Neural cell (in vitro differentiated cells): ENCODE measurements at regions not wholly inside any gene's neighbourhood (a gene's known extent, or its start where the extent isn't known, plus 50 kb on each side); places are given as distances from the start of the nearest gene placed in this dataset.
"Not testable (repeated sequence)": the region's sequence is repeated elsewhere in the genome, so short reads cannot be mapped to it uniquely, and the experiment has no call there.

Source experiments
- H2AFZ ChIP-seq: fragments of 200-600, 300-800 bp; sonication (generic), shearing (Covaris generic); 2 replicates; pipeline ENCODE4 v1.6.0; 2014; ENCODE audit warnings: low read depth, mild to moderate bottlenecking, antibody characterized with exemption, low read length, moderate library complexity
- H3F3A ChIP-seq: fragments of 200-600 bp; shearing (Covaris generic); 2 replicates; pipeline ENCODE4 v1.6.1; 2016; ENCODE audit warnings: mild to moderate bottlenecking, moderate library complexity, mixed read lengths, antibody characterized with exemption, low read length; ENCODE audit not compliant: insufficient read depth, poor library complexity, severe bottlenecking
- H3K27ac ChIP-seq: fragments of 200-600, 300-800 bp; sonication (generic), shearing (Covaris generic); 2 replicates; pipeline ENCODE4 v1.5.1; 2014; ENCODE audit warnings: mild to moderate bottlenecking, low read length, moderate library complexity
- H3K27me3 ChIP-seq: fragments of 300-800, 200-600 bp; sonication (generic), shearing (Covaris generic); 2 replicates; pipeline ENCODE4 v1.6.0; 2014; ENCODE audit warnings: mild to moderate bottlenecking, low read depth, low read length, moderate library complexity; ENCODE audit not compliant: insufficient read depth
- H3K36me3 ChIP-seq: fragments of 300-800, 200-600 bp; sonication (generic), shearing (Covaris generic); 2 replicates; pipeline ENCODE4 v1.5.1; 2014; ENCODE audit warnings: mild to moderate bottlenecking, antibody characterized with exemption, low read length, moderate library complexity; ENCODE audit not compliant: insufficient read depth
- H3K4me2 ChIP-seq: fragments of 300-800, 200-600 bp; sonication (generic), shearing (Covaris generic); 2 replicates; pipeline ENCODE4 v1.6.0; 2014; ENCODE audit warnings: mild to moderate bottlenecking, low read length
- H3K4me3 ChIP-seq: fragments of 300-800, 200-600 bp; sonication (generic), shearing (Covaris generic); 2 replicates; pipeline ENCODE4 v1.5.1; 2014; ENCODE audit warnings: mild to moderate bottlenecking, low read length, moderate library complexity
- H3K79me2 ChIP-seq: fragments of 200-600 bp; shearing (Covaris generic); replicated peaks from 2 replicates; pipeline ENCODE4 v1.6.0; 2014; ENCODE audit warnings: mild to moderate bottlenecking, low read length, moderate library complexity; ENCODE audit not compliant: insufficient read depth
- H3K9ac ChIP-seq: fragments of 300-800, 200-600 bp; sonication (generic), shearing (Covaris generic); 2 replicates; pipeline ENCODE4 v1.6.1; 2016; ENCODE audit warnings: mild to moderate bottlenecking, low read length, mixed read lengths
- H3K9me2 ChIP-seq: fragments of 200-600 bp; shearing (Covaris generic); 2 replicates; pipeline ENCODE4 v1.6.1; 2016; ENCODE audit warnings: mild to moderate bottlenecking, low read length, mixed read lengths; ENCODE audit not compliant: insufficient read depth
- H3K9me3 ChIP-seq: fragments of 200-600, 300-800 bp; sonication (generic), shearing (Covaris generic); 2 replicates; pipeline ENCODE4 v1.6.1; 2016; ENCODE audit warnings: mild to moderate bottlenecking, mixed run types, low read length, moderate library complexity, mixed read lengths
- H4K20me1 ChIP-seq: fragments of 200-600 bp; shearing (Covaris generic); 2 replicates; pipeline ENCODE4 v1.6.1; 2016; ENCODE audit warnings: mild to moderate bottlenecking, mixed run types; ENCODE audit not compliant: insufficient read depth
- EP300 ChIP-seq: fragments of 450-650 bp; conservative IDR thresholded peaks from 2 replicates; pipeline ENCODE4 v1.6.1; 2014; ENCODE audit warnings: antibody characterized with exemption, mild to moderate bottlenecking, moderate library complexity; ENCODE audit not compliant: poor library complexity, severe bottlenecking
- EZH2 ChIP-seq: fragments of 200-600, 300-800 bp; shearing (Covaris generic), sonication (generic); IDR thresholded peaks from 2 replicates; pipeline ENCODE4 v1.6.1; 2014; ENCODE audit warnings: antibody characterized with exemption, low read length, borderline replicate concordance, mild to moderate bottlenecking; ENCODE audit not compliant: insufficient read depth, poor library complexity, severe bottlenecking
- MXI1 ChIP-seq: fragments of 450-650 bp; conservative IDR thresholded peaks from 2 replicates; pipeline ENCODE4 v1.6.1; 2014; ENCODE audit warnings: antibody characterized with exemption, mild to moderate bottlenecking; ENCODE audit not compliant: poor library complexity, severe bottlenecking
- POLR2AphosphoS5 ChIP-seq: IDR thresholded peaks from 2 replicates; pipeline ENCODE4 v1.6.1; 2012
- RAD21 ChIP-seq: fragments of 450-650 bp; conservative IDR thresholded peaks from 2 replicates; pipeline ENCODE4 v1.6.1; 2014; ENCODE audit warnings: antibody characterized with exemption, mild to moderate bottlenecking, moderate library complexity
- SMC3 ChIP-seq: fragments of 450-650 bp; conservative IDR thresholded peaks from 2 replicates; pipeline ENCODE4 v1.6.1; 2014; ENCODE audit warnings: antibody characterized with exemption, mild to moderate bottlenecking, moderate library complexity; ENCODE audit not compliant: poor library complexity
- TAF1 ChIP-seq: IDR thresholded peaks from 2 replicates; pipeline ENCODE4 v1.6.1; 2012; ENCODE audit warnings: low read depth
- TF ChIP-seq, protein P1 (sequence below): fragments of 450-650 bp; IDR thresholded peaks from 2 replicates; pipeline ENCODE4 v1.5.1; 2014; ENCODE audit warnings: antibody characterized with exemption, mild to moderate bottlenecking, moderate library complexity; ENCODE audit not compliant: poor library complexity, severe bottlenecking
- TF ChIP-seq, protein P2 (sequence below): IDR thresholded peaks from 2 replicates; pipeline ENCODE4 v1.6.1; 2012; ENCODE audit warnings: borderline replicate concordance

- H3K9me3 ChIP-seq, H3K9ac ChIP-seq, H3K36me3 ChIP-seq, H2AFZ ChIP-seq, H3K4me2 ChIP-seq, H3K27ac ChIP-seq, H3K79me2 ChIP-seq, H4K20me1 ChIP-seq, H3K4me3 ChIP-seq, H3F3A ChIP-seq, H3K27me3 ChIP-seq, H3K9me2 ChIP-seq: not testable (repeated sequence)
These were observed 519.5 kb downstream of the IRS1 start for GRCh38 chr2:226280136-226280535.

- no peaks in the 10 kb centered on the region for H3K79me2 ChIP-seq
- H4K20me1 ChIP-seq = no peaks in the 10 kb centered on the region
- H3K9ac ChIP-seq = no peak overlapping the region
- TF ChIP-seq EZH2 = no peak
- no peak for TF ChIP-seq SMC3
- TF ChIP-seq, protein P1, sequence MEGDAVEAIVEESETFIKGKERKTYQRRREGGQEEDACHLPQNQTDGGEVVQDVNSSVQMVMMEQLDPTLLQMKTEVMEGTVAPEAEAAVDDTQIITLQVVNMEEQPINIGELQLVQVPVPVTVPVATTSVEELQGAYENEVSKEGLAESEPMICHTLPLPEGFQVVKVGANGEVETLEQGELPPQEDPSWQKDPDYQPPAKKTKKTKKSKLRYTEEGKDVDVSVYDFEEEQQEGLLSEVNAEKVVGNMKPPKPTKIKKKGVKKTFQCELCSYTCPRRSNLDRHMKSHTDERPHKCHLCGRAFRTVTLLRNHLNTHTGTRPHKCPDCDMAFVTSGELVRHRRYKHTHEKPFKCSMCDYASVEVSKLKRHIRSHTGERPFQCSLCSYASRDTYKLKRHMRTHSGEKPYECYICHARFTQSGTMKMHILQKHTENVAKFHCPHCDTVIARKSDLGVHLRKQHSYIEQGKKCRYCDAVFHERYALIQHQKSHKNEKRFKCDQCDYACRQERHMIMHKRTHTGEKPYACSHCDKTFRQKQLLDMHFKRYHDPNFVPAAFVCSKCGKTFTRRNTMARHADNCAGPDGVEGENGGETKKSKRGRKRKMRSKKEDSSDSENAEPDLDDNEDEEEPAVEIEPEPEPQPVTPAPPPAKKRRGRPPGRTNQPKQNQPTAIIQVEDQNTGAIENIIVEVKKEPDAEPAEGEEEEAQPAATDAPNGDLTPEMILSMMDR = no peak
- no peak for TF ChIP-seq EP300
- TF ChIP-seq TAF1 = no peak
- TF ChIP-seq MXI1 = no peak
- TF ChIP-seq, protein P2, sequence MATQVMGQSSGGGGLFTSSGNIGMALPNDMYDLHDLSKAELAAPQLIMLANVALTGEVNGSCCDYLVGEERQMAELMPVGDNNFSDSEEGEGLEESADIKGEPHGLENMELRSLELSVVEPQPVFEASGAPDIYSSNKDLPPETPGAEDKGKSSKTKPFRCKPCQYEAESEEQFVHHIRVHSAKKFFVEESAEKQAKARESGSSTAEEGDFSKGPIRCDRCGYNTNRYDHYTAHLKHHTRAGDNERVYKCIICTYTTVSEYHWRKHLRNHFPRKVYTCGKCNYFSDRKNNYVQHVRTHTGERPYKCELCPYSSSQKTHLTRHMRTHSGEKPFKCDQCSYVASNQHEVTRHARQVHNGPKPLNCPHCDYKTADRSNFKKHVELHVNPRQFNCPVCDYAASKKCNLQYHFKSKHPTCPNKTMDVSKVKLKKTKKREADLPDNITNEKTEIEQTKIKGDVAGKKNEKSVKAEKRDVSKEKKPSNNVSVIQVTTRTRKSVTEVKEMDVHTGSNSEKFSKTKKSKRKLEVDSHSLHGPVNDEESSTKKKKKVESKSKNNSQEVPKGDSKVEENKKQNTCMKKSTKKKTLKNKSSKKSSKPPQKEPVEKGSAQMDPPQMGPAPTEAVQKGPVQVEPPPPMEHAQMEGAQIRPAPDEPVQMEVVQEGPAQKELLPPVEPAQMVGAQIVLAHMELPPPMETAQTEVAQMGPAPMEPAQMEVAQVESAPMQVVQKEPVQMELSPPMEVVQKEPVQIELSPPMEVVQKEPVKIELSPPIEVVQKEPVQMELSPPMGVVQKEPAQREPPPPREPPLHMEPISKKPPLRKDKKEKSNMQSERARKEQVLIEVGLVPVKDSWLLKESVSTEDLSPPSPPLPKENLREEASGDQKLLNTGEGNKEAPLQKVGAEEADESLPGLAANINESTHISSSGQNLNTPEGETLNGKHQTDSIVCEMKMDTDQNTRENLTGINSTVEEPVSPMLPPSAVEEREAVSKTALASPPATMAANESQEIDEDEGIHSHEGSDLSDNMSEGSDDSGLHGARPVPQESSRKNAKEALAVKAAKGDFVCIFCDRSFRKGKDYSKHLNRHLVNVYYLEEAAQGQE = no peak
- TF ChIP-seq POLR2AphosphoS5 = no peak
- no peak for TF ChIP-seq RAD21
- no peaks in the 10 kb centered on the region for H3K27me3 ChIP-seq
- no peaks in the 10 kb centered on the region for H3K9me3 ChIP-seq
- no peak overlapping the region for H3K27ac ChIP-seq
- no peak overlapping the region for H3K4me3 ChIP-seq
- no peaks in the 10 kb centered on the region for H3K9me2 ChIP-seq
- no peaks in the 10 kb centered on the region for H3F3A ChIP-seq
- no peak overlapping the region for H3K4me2 ChIP-seq
- H3K36me3 ChIP-seq = no peaks in the 10 kb centered on the region
- H2AFZ ChIP-seq = no peak overlapping the region
These were observed 524.4 kb downstream of the IRS1 start for GRCh38 chr2:226275215-226275614.

DNA sequence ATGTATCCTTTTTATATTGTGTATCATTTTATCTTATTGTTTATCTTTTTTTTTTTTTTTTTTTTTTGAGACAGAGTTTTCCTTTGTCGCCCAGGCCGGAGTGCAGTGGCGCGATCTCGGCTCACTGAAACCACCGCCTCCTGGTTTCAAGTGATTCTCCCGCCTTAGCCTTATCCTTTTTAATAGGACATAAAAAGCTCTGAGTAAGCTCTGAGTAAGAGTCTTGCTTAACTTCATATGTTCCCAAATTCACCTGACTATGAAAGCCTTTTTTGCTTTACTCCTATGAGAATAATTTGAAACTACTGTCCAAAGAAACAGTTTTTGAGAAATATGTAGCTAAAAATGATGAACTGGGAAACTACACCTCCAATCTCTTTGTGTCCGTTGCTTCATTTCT, 525.5 kb downstream of the IRS1 start:
- H3K9me2 ChIP-seq = no peaks in the 10 kb centered on the region
- no peaks in the 10 kb centered on the region for H4K20me1 ChIP-seq
- H3K36me3 ChIP-seq = no peaks in the 10 kb centered on the region
- no peak overlapping the region for H3K9ac ChIP-seq
- H3K79me2 ChIP-seq = no peaks in the 10 kb centered on the region
- H3K9me3 ChIP-seq = no peaks in the 10 kb centered on the region
- H3K4me3 ChIP-seq = no peak overlapping the region
- no peaks in the 10 kb centered on the region for H3K27me3 ChIP-seq
- TF ChIP-seq EP300 (no peak), MXI1 (no peak), EZH2 (no peak)
- no peak overlapping the region for H2AFZ ChIP-seq
- no peak overlapping the region for H3K27ac ChIP-seq
- no peaks in the 10 kb centered on the region for H3F3A ChIP-seq
- H3K4me2 ChIP-seq = no peak overlapping the region
